A549 (cell line): ENCODE measurements at regions not wholly inside any gene's neighbourhood (a gene's known extent, or its start where the extent isn't known, plus 50 kb on each side); places are given as distances from the start of the nearest gene placed in this dataset.

ENCODE experiments used
- ATAC-seq, 2 experiments: fragments of 200-7000 bp in 1 of 2; fragments of >200 bp in 1 of 2; cut with Nextera tagmentation in 1 of 2; cut with Tn5 transposase in 1 of 2; 3 replicates each; pipeline versions ENCODE4 v1.8.0 to v1.9.1; 2018 to 2020; ENCODE audit warnings: mild to moderate bottlenecking in 1 of 2, moderate library complexity in 1 of 2
- CTCF ChIA-PET: fragments of 300-600 bp; sonication (Branson Sonifier 250); formaldehyde crosslinking; extraction: SDS; loops from one replicate; lab custom pipeline; 2021; ENCODE audit warnings: antibody characterized with exemption, inconsistent platforms; lab: Yijun Ruan, JAX
- POLR2A ChIA-PET: fragments of 350-600 bp; formaldehyde crosslinking; extraction: SDS; loops from one replicate; lab custom pipeline; 2021; ENCODE audit warnings: antibody characterized with exemption, inconsistent platforms; lab: Yijun Ruan, JAX
- DNase-seq, 2 experiments: peaks; one replicate each; pipeline versions ENCODE4 v3.0.0 to v3.0.0-alpha.2; 2011 to 2016; ENCODE audit warnings: low read depth in 1 of 2, low spot score in 1 of 2
- FAIRE-seq: peaks from 2 replicates; lab custom pipeline; 2011; peaks lifted over from hg19 to GRCh38; lab: Jason Lieb, UNC
- H3K27ac ChIP-seq, 2 experiments: fragments of >200 bp; sonication (Bioruptor Twin); formaldehyde crosslinking; 3 replicates each; pipeline ENCODE4 v1.5.1; 2016 to 2017
- H3K4me1 ChIP-seq: fragments of >200 bp; sonication (Bioruptor Twin); formaldehyde crosslinking; 3 replicates; pipeline ENCODE4 v1.6.1; 2016
- H3K4me2 ChIP-seq: fragments of >200 bp; sonication (Bioruptor Twin); formaldehyde crosslinking; 3 replicates; pipeline ENCODE4 v1.6.1; 2016
- H3K4me3 ChIP-seq: fragments of >200 bp; sonication (Bioruptor Twin); formaldehyde crosslinking; 3 replicates; pipeline ENCODE4 v1.5.1; 2016
- H3K9me3 ChIP-seq: fragments of >200 bp; sonication (Bioruptor Twin); formaldehyde crosslinking; 3 replicates; pipeline ENCODE4 v1.6.1; 2016
- BHLHE40 ChIP-seq: IDR thresholded peaks from 2 replicates; pipeline ENCODE4 v1.6.1; 2012; ENCODE audit warnings: low read depth, low read length, inconsistent platforms
- CEBPB ChIP-seq, 2 experiments: fragments of >200 bp in 1 of 2; sonication (Bioruptor Twin) in 1 of 2; formaldehyde crosslinking in 1 of 2; IDR thresholded peaks; 2 replicates each; pipeline ENCODE4 v1.6.1; 2012 to 2016
- EP300 ChIP-seq, 2 experiments: fragments of >200 bp; sonication (Bioruptor Twin); formaldehyde crosslinking; IDR thresholded peaks; 2 replicates in 1 of 2; 3 replicates in 1 of 2; pipeline ENCODE4 v1.6.1; 2016 to 2017
- FOSB ChIP-seq: fragments of 250-450 bp; sonication (Bioruptor Pico); IDR thresholded peaks from 2 replicates; pipeline ENCODE4 v1.5.0; 2020; ENCODE audit warnings: mild to moderate bottlenecking, moderate library complexity
- GATA3 ChIP-seq: IDR thresholded peaks from 2 replicates; pipeline ENCODE4 v1.6.1; 2012; ENCODE audit warnings: borderline replicate concordance
- HDAC2 ChIP-seq: fragments of 200-600 bp; sonication (generic); IDR thresholded peaks from 2 replicates; pipeline ENCODE4 v1.6.1; 2016
- HOXA7 ChIP-seq: fragments of 250-450 bp; sonication (Bioruptor Pico); IDR thresholded peaks from 2 replicates; pipeline ENCODE4 v1.5.0; 2020; ENCODE audit warnings: mild to moderate bottlenecking, moderate library complexity
- HOXB13 ChIP-seq: fragments of 250-450 bp; sonication (Bioruptor Pico); IDR thresholded peaks from 2 replicates; pipeline ENCODE4 v1.5.0; 2020; ENCODE audit warnings: low read depth, mild to moderate bottlenecking, moderate library complexity
- HOXB5 ChIP-seq: fragments of 250-450 bp; sonication (Bioruptor Pico); IDR thresholded peaks from 2 replicates; pipeline ENCODE4 v1.5.0; 2020; ENCODE audit warnings: mild to moderate bottlenecking, moderate library complexity
- KDM1A ChIP-seq: fragments of 200-600 bp; sonication (generic); IDR thresholded peaks from 2 replicates; pipeline ENCODE4 v1.6.1; 2016; ENCODE audit warnings: low read depth, mild to moderate bottlenecking
- KDM5A ChIP-seq: fragments of 200-600 bp; sonication (generic); IDR thresholded peaks from 2 replicates; pipeline ENCODE4 v1.6.1; 2016; ENCODE audit warnings: antibody characterized with exemption, mild to moderate bottlenecking
- POLR2AphosphoS2 ChIP-seq: conservative IDR thresholded peaks from 2 replicates; pipeline ENCODE4 v1.6.1; 2012; ENCODE audit warnings: low read length, improper control_type of control experiment, inconsistent platforms
- RAD21 ChIP-seq, 2 experiments: fragments of >200 bp in 1 of 2; sonication (Bioruptor Twin) in 1 of 2; formaldehyde crosslinking in 1 of 2; IDR thresholded peaks in 1 of 2; conservative IDR thresholded peaks in 1 of 2; 2 replicates in 1 of 2; 3 replicates in 1 of 2; pipeline ENCODE4 v1.6.1; 2012 to 2018; ENCODE audit warnings: inconsistent platforms in 1 of 2
- RFX5 ChIP-seq: fragments of 450-650 bp; IDR thresholded peaks from 2 replicates; pipeline ENCODE4 v1.7.1; 2014; ENCODE audit warnings: antibody characterized with exemption, mild to moderate bottlenecking, moderate library complexity
- RNF2 ChIP-seq: fragments of 200-600 bp; sonication (generic); IDR thresholded peaks from 2 replicates; pipeline ENCODE4 v1.6.1; 2016; ENCODE audit warnings: low read depth, mild to moderate bottlenecking, antibody characterized with exemption, moderate library complexity, borderline replicate concordance
- SREBF2 ChIP-seq: fragments of 450-650 bp; IDR thresholded peaks from 2 replicates; pipeline ENCODE4 v1.6.1; 2014; ENCODE audit warnings: mild to moderate bottlenecking, moderate library complexity
- TFCP2L1 ChIP-seq: fragments of 250-450 bp; sonication (Bioruptor Pico); IDR thresholded peaks from 2 replicates; pipeline ENCODE4 v1.5.0; 2021; ENCODE audit warnings: mild to moderate bottlenecking
- ZC3H11A ChIP-seq: fragments of 450-650 bp; IDR thresholded peaks from 2 replicates; pipeline ENCODE4 v1.6.1; 2014; ENCODE audit warnings: antibody characterized with exemption, mild to moderate bottlenecking
- ZFP36 ChIP-seq: fragments of 450-650 bp; IDR thresholded peaks from 2 replicates; pipeline ENCODE4 v1.6.1; 2014; ENCODE audit warnings: borderline replicate concordance; ENCODE audit not compliant: partially characterized antibody
- ZNF302 ChIP-seq: fragments of 250-450 bp; sonication (Bioruptor Pico); IDR thresholded peaks from 2 replicates; pipeline ENCODE4 v1.9.0; 2021; ENCODE audit warnings: inconsistent platforms, mild to moderate bottlenecking, moderate library complexity
- WGBS: methylation state at CpG from one replicate; pipeline ENCODE4 v1.1.6; 2017; ENCODE audit errors: missing lambda C conversion rate; 5-methylcytosine and 5-hydroxymethylcytosine counted together
- TF ChIP-seq, protein P1 (sequence below): fragments of >200 bp; sonication (Bioruptor Twin); formaldehyde crosslinking; IDR thresholded peaks from 3 replicates; pipeline ENCODE4 v1.5.1; 2016
- TF ChIP-seq, protein P2 (sequence below): fragments of 200-600 bp; sonication (generic); IDR thresholded peaks from 2 replicates; pipeline ENCODE4 v1.6.1; 2016; ENCODE audit warnings: antibody characterized with exemption, mild to moderate bottlenecking, moderate library complexity
- TF ChIP-seq, protein P3 (sequence below): fragments of 250-450 bp; sonication (Bioruptor Pico); IDR thresholded peaks from 2 replicates; pipeline ENCODE4 v1.5.0; 2020; ENCODE audit warnings: low read depth, mild to moderate bottlenecking, moderate library complexity
- TF ChIP-seq, protein P4 (sequence below): fragments of 150-350 bp; IDR thresholded peaks from 2 replicates; pipeline ENCODE4 v1.6.1; 2014; ENCODE audit warnings: low read depth, mild to moderate bottlenecking, low read length
- TF ChIP-seq, protein P5 (sequence below): IDR thresholded peaks from 2 replicates; pipeline ENCODE4 v1.6.1; 2012; ENCODE audit warnings: low read depth, borderline replicate concordance
- TF ChIP-seq, protein P6 (sequence below): fragments of 450-650 bp; IDR thresholded peaks from 2 replicates; pipeline ENCODE4 v1.6.1; 2014; ENCODE audit warnings: antibody characterized with exemption

DNA sequence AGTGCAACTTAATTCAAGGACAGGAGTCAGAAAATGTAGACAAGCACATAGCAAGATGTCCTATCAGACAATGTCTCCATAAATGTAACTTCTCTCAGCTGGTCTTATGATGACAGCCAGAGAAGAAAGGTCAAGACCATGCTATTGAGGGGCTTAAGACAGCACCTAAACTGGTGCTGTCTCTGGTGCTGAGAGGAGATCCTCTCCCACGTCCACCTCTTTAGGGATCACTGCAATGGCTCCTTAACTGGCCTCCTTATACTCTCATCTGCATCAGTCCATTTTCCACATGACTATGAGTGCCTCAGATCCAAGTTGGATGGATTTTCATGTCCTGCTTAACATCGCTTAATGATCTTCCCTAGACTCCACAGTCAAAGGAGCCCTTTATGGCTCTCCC is 210.6 kb downstream of the ARL4A start:
- Histone ChIP-seq H3K27ac (no peak overlapping the region), H3K4me2 (no peak overlapping the region), H3K9me3 (no peaks in the 10 kb centered on the region), H3K4me1 (no peaks in the 10 kb centered on the region), H3K4me3 (no peak overlapping the region)
- ATAC-seq (no peak), DNase-seq (no peak), FAIRE-seq (peak; percentile 32)
- POLR2A ChIA-PET: no interaction called here
- 71% methylated on average over 2 of the region's 2 CpGs for whole genome bisulfite sequencing
- TF ChIP-seq, protein P1, sequence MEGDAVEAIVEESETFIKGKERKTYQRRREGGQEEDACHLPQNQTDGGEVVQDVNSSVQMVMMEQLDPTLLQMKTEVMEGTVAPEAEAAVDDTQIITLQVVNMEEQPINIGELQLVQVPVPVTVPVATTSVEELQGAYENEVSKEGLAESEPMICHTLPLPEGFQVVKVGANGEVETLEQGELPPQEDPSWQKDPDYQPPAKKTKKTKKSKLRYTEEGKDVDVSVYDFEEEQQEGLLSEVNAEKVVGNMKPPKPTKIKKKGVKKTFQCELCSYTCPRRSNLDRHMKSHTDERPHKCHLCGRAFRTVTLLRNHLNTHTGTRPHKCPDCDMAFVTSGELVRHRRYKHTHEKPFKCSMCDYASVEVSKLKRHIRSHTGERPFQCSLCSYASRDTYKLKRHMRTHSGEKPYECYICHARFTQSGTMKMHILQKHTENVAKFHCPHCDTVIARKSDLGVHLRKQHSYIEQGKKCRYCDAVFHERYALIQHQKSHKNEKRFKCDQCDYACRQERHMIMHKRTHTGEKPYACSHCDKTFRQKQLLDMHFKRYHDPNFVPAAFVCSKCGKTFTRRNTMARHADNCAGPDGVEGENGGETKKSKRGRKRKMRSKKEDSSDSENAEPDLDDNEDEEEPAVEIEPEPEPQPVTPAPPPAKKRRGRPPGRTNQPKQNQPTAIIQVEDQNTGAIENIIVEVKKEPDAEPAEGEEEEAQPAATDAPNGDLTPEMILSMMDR: no peak
- TF ChIP-seq, protein P2, sequence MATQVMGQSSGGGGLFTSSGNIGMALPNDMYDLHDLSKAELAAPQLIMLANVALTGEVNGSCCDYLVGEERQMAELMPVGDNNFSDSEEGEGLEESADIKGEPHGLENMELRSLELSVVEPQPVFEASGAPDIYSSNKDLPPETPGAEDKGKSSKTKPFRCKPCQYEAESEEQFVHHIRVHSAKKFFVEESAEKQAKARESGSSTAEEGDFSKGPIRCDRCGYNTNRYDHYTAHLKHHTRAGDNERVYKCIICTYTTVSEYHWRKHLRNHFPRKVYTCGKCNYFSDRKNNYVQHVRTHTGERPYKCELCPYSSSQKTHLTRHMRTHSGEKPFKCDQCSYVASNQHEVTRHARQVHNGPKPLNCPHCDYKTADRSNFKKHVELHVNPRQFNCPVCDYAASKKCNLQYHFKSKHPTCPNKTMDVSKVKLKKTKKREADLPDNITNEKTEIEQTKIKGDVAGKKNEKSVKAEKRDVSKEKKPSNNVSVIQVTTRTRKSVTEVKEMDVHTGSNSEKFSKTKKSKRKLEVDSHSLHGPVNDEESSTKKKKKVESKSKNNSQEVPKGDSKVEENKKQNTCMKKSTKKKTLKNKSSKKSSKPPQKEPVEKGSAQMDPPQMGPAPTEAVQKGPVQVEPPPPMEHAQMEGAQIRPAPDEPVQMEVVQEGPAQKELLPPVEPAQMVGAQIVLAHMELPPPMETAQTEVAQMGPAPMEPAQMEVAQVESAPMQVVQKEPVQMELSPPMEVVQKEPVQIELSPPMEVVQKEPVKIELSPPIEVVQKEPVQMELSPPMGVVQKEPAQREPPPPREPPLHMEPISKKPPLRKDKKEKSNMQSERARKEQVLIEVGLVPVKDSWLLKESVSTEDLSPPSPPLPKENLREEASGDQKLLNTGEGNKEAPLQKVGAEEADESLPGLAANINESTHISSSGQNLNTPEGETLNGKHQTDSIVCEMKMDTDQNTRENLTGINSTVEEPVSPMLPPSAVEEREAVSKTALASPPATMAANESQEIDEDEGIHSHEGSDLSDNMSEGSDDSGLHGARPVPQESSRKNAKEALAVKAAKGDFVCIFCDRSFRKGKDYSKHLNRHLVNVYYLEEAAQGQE: peak; percentile 47; the same call in 1 of the 2 replicates
- TF ChIP-seq ZNF302 (CRISPR knock-in tag) (no peak), FOSB (CRISPR knock-in tag) (no peak), GATA3 (no peak), ZC3H11A (no peak)
- CTCF ChIA-PET: interaction anchor here (1.4 kb wide), 1 partner anchor 38 kb away, joined by 3 read pairs; no protein-coding TSS in a partner anchor

DNA sequence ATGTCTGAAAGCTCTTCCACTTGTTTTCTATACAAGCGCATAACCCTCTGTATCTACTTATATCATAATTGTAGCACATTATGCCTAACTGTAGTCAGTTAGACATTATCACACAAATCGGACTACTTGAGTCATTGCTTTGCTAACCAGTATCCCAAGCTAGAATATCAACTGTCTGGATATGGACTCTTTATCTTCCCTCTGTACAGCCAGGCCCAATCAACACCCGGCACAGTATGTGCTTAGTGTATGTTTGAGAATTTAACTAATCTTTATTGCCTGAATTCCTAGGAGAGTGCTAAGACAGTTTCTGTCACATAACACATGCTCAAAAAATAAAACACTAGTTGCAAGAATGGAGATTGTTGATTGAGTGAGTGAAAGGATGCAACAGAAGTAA is 211.2 kb downstream of the ARL4A start:
- no peak for FAIRE-seq
- no peak for DNase-seq
- POLR2A ChIA-PET: no interaction called here
- H3K9me3 ChIP-seq: no peaks in the 10 kb centered on the region
- no peak overlapping the region for H3K4me3 ChIP-seq
- H3K4me2 ChIP-seq: no peak overlapping the region
- no peaks in the 10 kb centered on the region for H3K4me1 ChIP-seq
- no peak overlapping the region for H3K27ac ChIP-seq
- ATAC-seq: no peak
- TF ChIP-seq EP300 (IDR thresholded peaks at IDR 0.05): no peak
- no peak for TF ChIP-seq HOXB5 (CRISPR knock-in tag)
- no peak for TF ChIP-seq POLR2AphosphoS2
- TF ChIP-seq KDM5A: no peak
- no peak for TF ChIP-seq KDM1A
- TF ChIP-seq, protein P3, sequence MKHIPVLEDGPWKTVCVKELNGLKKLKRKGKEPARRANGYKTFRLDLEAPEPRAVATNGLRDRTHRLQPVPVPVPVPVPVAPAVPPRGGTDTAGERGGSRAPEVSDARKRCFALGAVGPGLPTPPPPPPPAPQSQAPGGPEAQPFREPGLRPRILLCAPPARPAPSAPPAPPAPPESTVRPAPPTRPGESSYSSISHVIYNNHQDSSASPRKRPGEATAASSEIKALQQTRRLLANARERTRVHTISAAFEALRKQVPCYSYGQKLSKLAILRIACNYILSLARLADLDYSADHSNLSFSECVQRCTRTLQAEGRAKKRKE (CRISPR knock-in tag): no peak
- 95% methylated on average over 3 of the region's 3 CpGs for WGBS
- CTCF ChIA-PET: interaction anchor here (1.4 kb wide), 1 partner anchor 38 kb away, joined by 3 read pairs; no protein-coding TSS in a partner anchor

DNA sequence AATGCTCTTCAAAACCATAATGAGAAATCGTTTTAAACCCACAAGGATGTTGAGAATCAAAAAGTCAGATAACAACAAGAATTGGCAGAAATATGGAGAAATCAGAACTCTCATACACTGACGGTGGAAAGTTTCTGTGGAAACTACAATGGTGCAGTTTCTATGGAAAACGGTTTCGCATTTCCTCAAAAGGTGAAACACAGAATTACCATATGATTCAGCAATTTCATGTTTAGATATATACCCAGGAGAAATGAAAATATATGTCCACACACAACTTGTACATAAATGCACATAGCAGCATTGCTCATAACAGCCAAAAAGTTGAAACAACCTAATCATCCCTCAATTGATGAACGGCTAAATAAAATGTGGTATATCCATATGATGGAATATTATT is 218.2 kb downstream of the ARL4A start:
- FAIRE-seq: no peak
- H3K4me3 ChIP-seq: no peak overlapping the region
- ChIA-PET POLR2A (no interaction called here), CTCF (no interaction called here)
- H3K27ac ChIP-seq: no peak overlapping the region
- no peaks in the 10 kb centered on the region for H3K4me1 ChIP-seq
- no peak for ATAC-seq
- H3K9me3 ChIP-seq: no peaks in the 10 kb centered on the region
- no peak for DNase-seq
- 79% methylated on average over 5 of the region's 5 CpGs for WGBS
- no peak overlapping the region for H3K4me2 ChIP-seq
- no peak for TF ChIP-seq FOSB (CRISPR knock-in tag)
- no peak for TF ChIP-seq HDAC2
- TF ChIP-seq SREBF2: no peak
- TF ChIP-seq CEBPB (IDR thresholded peaks at IDR 0.05): no peak
- TF ChIP-seq, protein P4, sequence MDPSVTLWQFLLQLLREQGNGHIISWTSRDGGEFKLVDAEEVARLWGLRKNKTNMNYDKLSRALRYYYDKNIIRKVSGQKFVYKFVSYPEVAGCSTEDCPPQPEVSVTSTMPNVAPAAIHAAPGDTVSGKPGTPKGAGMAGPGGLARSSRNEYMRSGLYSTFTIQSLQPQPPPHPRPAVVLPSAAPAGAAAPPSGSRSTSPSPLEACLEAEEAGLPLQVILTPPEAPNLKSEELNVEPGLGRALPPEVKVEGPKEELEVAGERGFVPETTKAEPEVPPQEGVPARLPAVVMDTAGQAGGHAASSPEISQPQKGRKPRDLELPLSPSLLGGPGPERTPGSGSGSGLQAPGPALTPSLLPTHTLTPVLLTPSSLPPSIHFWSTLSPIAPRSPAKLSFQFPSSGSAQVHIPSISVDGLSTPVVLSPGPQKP: no peak
- no peak for TF ChIP-seq BHLHE40
- no peak for TF ChIP-seq ZFP36
- TF ChIP-seq HOXB13 (CRISPR knock-in tag): no peak
- TF ChIP-seq RFX5: no peak
- TF ChIP-seq, protein P5, sequence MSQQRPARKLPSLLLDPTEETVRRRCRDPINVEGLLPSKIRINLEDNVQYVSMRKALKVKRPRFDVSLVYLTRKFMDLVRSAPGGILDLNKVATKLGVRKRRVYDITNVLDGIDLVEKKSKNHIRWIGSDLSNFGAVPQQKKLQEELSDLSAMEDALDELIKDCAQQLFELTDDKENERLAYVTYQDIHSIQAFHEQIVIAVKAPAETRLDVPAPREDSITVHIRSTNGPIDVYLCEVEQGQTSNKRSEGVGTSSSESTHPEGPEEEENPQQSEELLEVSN: no peak
- TF ChIP-seq TFCP2L1 (CRISPR knock-in tag): no peak
- no peak for TF ChIP-seq KDM1A
- TF ChIP-seq, protein P6, sequence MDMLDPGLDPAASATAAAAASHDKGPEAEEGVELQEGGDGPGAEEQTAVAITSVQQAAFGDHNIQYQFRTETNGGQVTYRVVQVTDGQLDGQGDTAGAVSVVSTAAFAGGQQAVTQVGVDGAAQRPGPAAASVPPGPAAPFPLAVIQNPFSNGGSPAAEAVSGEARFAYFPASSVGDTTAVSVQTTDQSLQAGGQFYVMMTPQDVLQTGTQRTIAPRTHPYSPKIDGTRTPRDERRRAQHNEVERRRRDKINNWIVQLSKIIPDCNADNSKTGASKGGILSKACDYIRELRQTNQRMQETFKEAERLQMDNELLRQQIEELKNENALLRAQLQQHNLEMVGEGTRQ: no peak
- TF ChIP-seq RNF2: no peak
- no peak for TF ChIP-seq HOXA7
- no peak for TF ChIP-seq ZC3H11A
- TF ChIP-seq RAD21 (conservative IDR thresholded peaks at IDR 0.05 in 1 of 2, IDR thresholded peaks at IDR 0.05 in 1 of 2): no peak
